Lung (tissue), 9 donors: ENCODE measurements at regions not wholly inside any gene's neighbourhood (a gene's known extent, or its start where the extent isn't known, plus 50 kb on each side); places are given as distances from the start of the nearest gene placed in this dataset.
"Not testable (repeated sequence)": the region's sequence is repeated elsewhere in the genome, so short reads cannot be mapped to it uniquely, and the experiment has no call there.

Experiments used
- ATAC-seq: fragments of 200-7000 bp; cut with Tn5 transposase; one replicate; pipeline ENCODE4 v1.9.1; 2020; ENCODE audit warnings: moderate number of reproducible peaks; ENCODE audit not compliant: insufficient read depth, low FRiP score
- DNase-seq, 3 donors: peaks; one replicate each; pipeline ENCODE4 v3.0.0-alpha.2; 2013 to 2017
- H3K27ac ChIP-seq, 2 donors: one replicate each; pipeline ENCODE4 v1.5.1; 2013; ENCODE audit warnings: mild to moderate bottlenecking in 2 of 2, moderate library complexity in 2 of 2, control low read depth in 1 of 2, inconsistent platforms in 1 of 2, low read depth in 1 of 2, low read length in 1 of 2
- H3K27me3 ChIP-seq, 3 donors: one replicate each; pipeline ENCODE4 v1.5.1; 2013; ENCODE audit warnings: low read length in 2 of 3; ENCODE audit not compliant: control insufficient read depth in 3 of 3, insufficient read depth in 3 of 3
- H3K36me3 ChIP-seq, 4 donors: one replicate each; pipeline ENCODE4 v1.5.1; 2013; ENCODE audit warnings: low read length in 4 of 4, mild to moderate bottlenecking in 1 of 4, moderate library complexity in 1 of 4; ENCODE audit not compliant: control insufficient read depth in 4 of 4, insufficient read depth in 4 of 4
- H3K4me1 ChIP-seq, 5 donors: one replicate each; pipeline ENCODE4 v1.5.1; 2013; ENCODE audit warnings: low read length in 5 of 5, mild to moderate bottlenecking in 2 of 5, moderate library complexity in 1 of 5; ENCODE audit not compliant: control insufficient read depth in 5 of 5, insufficient read depth in 5 of 5
- H3K4me3 ChIP-seq: one replicate; pipeline ENCODE4 v1.5.1; 2013; ENCODE audit warnings: mild to moderate bottlenecking, control low read depth, moderate library complexity
- H3K9ac ChIP-seq, 2 donors: one replicate each; pipeline ENCODE4 v1.5.1; 2013; ENCODE audit warnings: low read length in 2 of 2, control low read depth in 1 of 2; ENCODE audit not compliant: insufficient read depth in 1 of 2
- H3K9me3 ChIP-seq, 4 donors: one replicate each; pipeline ENCODE4 v1.5.1; 2013; ENCODE audit warnings: low read length in 3 of 4, mild to moderate bottlenecking in 1 of 4, moderate library complexity in 1 of 4; ENCODE audit not compliant: control insufficient read depth in 4 of 4, insufficient read depth in 3 of 4
- WGBS, 2 donors: extraction: QIAGEN DNeasy Blood & Tissue Kit; methylation state at CpG; one replicate each; pipeline ENCODE4 v1.1.7; 2013; 5-methylcytosine and 5-hydroxymethylcytosine counted together
- donor health status: Bipolar disorder and iron deficiency.
- donor health status: healthy.
- donor health status: DM: yes; HTN: yes; CAD: no.

GRCh38 chr12:9543341-9543740, 64.4 kb downstream of the KLRB1 start:
- not testable (repeated sequence) for H3K9me3 ChIP-seq, ATAC-seq, H3K4me3 ChIP-seq, H3K36me3 ChIP-seq, DNase-seq, H3K9ac ChIP-seq, H3K27ac ChIP-seq, H3K27me3 ChIP-seq, H3K4me1 ChIP-seq
- WGBS, 2 donors: 89 to 99% methylated on average over 1 to 4 of the region's 5 CpGs

- H3K4me1 ChIP-seq, ATAC-seq: not testable (repeated sequence)
Measured at GRCh38 chr12:9542827-9543226, 64.9 kb downstream of the KLRB1 start.

GRCh38 chr12:9515925-9516324, 91.8 kb downstream of the KLRB1 start:
- H3K9ac ChIP-seq, DNase-seq, H3K9me3 ChIP-seq, H3K27me3 ChIP-seq, ATAC-seq, H3K27ac ChIP-seq, H3K36me3 ChIP-seq, H3K4me1 ChIP-seq, H3K4me3 ChIP-seq: not testable (repeated sequence)
- 95% methylated on average over 1 of the region's 1 CpG; no CpG with 5 or more reads in 1 of the 2 donors for WGBS, 2 donors

More at GRCh38 chr12:9542827-9543226, 64.9 kb downstream of the KLRB1 start:
- not testable (repeated sequence) for H3K36me3 ChIP-seq, H3K9me3 ChIP-seq, H3K27me3 ChIP-seq, H3K9ac ChIP-seq, DNase-seq, H3K4me3 ChIP-seq, H3K27ac ChIP-seq
- 98% methylated on average over 2 of the region's 3 CpGs; no CpG with 5 or more reads in 1 of the 2 donors for WGBS, 2 donors

- WGBS, 2 donors: 90% methylated on average over 4 of the region's 5 CpGs; no CpG with 5 or more reads in 1 of the 2 donors
- not testable (repeated sequence) for H3K27me3 ChIP-seq, H3K27ac ChIP-seq, H3K4me1 ChIP-seq, H3K4me3 ChIP-seq, DNase-seq, H3K9me3 ChIP-seq, H3K9ac ChIP-seq, ATAC-seq, H3K36me3 ChIP-seq
Measured at GRCh38 chr12:9512695-9513094, 95.0 kb downstream of the KLRB1 start.

- not testable (repeated sequence) for ATAC-seq, DNase-seq, H3K4me1 ChIP-seq, H3K36me3 ChIP-seq, H3K27me3 ChIP-seq, H3K9me3 ChIP-seq, H3K9ac ChIP-seq, H3K27ac ChIP-seq, H3K4me3 ChIP-seq
- whole genome bisulfite sequencing, 2 donors: 97% methylated on average over 1 of the region's 1 CpG; no CpG with 5 or more reads in 1 of the 2 donors
Measured at GRCh38 chr12:9510392-9511011, 97.2 kb downstream of the KLRB1 start.
